Dendritic cell treated with granulocyte-macrophage colony-stimulating factor and Interleukin-4, amounts not matched to agents 40 ng/mL and 50 ng/mL, for 4 days (primary cell): ENCODE measurements at regions not wholly inside any gene's neighbourhood (a gene's known extent, or its start where the extent isn't known, plus 50 kb on each side); places are given as distances from the start of the nearest gene placed in this dataset.
"Not testable (repeated sequence)": the region's sequence is repeated elsewhere in the genome, so short reads cannot be mapped to it uniquely, and the experiment has no call there.

Experiments
- H3K27ac Mint-ChIP-seq: one replicate; pipeline ENCODE4 v1.8.0; 2022; ENCODE audit warnings: mild to moderate bottlenecking, mixed read lengths
- H3K27me3 Mint-ChIP-seq: one replicate; pipeline ENCODE4 v1.8.0; 2022; ENCODE audit warnings: mild to moderate bottlenecking, mixed read lengths
- H3K36me3 Mint-ChIP-seq: one replicate; pipeline ENCODE4 v1.8.0; 2022; ENCODE audit warnings: low read depth, mixed read lengths
- H3K4me1 Mint-ChIP-seq: one replicate; pipeline ENCODE4 v1.8.0; 2022; ENCODE audit warnings: low read depth, mixed read lengths
- H3K4me3 Mint-ChIP-seq: one replicate; pipeline ENCODE4 v1.8.0; 2022; ENCODE audit warnings: mild to moderate bottlenecking, moderate library complexity, mixed read lengths
- H3K9me3 Mint-ChIP-seq: one replicate; pipeline ENCODE4 v1.8.0; 2022; ENCODE audit warnings: mixed read lengths
- intact Hi-C: fragments of 100-400 bp; cut with micrococcal nuclease; formaldehyde crosslinking; loops from one replicate; pipeline ENCODE4 v1.15.0; 2022

DNA sequence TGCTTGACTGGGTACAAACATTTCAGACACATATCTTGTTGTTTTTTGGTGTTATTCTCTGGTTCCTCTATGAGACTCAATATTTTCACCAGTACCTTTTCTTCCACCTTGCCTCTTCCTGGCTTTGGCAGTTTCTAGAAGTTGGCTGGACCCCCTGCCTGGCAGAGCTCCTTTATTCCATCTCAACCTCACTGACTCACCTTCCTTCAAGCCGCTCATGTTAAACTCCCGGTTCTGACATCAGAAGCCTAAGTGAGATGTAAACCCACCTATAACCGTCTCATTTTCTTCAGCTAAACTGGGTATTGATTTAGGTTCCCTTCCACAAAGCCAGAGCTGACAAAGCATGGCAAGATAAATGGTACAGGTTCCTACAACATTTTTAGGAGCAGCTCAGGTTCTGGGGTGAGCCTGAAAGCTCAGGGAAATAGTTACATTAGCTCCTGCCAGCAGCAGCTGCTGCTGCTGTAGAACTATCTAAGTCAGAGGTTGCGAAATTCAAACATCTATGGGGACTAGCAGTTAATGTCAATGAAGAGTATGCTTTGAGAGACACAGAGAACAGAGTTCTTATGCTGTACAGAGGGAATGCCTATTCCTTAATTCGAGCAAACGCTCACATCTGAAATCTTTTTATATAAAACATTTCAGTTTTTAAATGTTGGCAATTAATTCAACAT, 197.1 kb upstream of the NR3C1 start:
- Mint-ChIP-seq H3K27ac (no peak overlapping the region), H3K27me3 (peaks cover 9% of the 10 kb centered on the region), H3K36me3 (no peaks in the 10 kb centered on the region), H3K9me3 (peaks cover 5% of the 10 kb centered on the region), H3K4me3 (no peak overlapping the region), H3K4me1 (peaks cover 47% of the 10 kb centered on the region)
- intact Hi-C loops = loop anchor here (5.0 kb wide), 1 partner anchor 48 kb away; no protein-coding TSS in a partner anchor

DNA sequence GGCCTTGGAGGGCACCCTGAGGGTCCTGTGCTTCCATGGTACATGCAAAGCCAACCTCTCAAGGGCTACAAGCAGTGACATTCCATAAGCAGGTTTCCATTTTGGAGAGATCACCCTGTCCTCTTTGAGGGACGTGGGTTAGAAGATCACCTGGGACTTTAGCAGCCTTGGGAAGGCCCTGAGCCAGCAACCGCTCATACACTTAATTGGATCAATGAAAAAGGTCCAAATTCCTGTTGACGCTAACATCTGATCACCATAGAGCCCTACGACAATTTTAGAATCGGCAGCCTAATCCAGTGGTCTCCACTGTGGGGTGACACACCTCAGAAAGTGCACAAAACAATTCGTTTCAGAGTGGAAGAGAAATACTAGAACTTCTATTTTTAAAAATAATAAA, 196.0 kb upstream of the NR3C1 start:
- peaks cover 6% of the 10 kb centered on the region for H3K27me3 Mint-ChIP-seq
- no peak overlapping the region for H3K4me3 Mint-ChIP-seq
- H3K9me3 Mint-ChIP-seq = peaks cover 5% of the 10 kb centered on the region
- H3K4me1 Mint-ChIP-seq = peaks cover 36% of the 10 kb centered on the region
- intact Hi-C loops = no loop called here
- no peaks in the 10 kb centered on the region for H3K36me3 Mint-ChIP-seq
- no peak overlapping the region for H3K27ac Mint-ChIP-seq

GRCh38 chr5:143596824-143597223, 193.3 kb upstream of the NR3C1 start:
- Mint-ChIP-seq H3K4me1 (peaks cover 10% of the 10 kb centered on the region), H3K36me3 (no peaks in the 10 kb centered on the region), H3K9me3 (peaks cover 5% of the 10 kb centered on the region), H3K4me3 (no peak overlapping the region), H3K27ac (no peak overlapping the region), H3K27me3 (no peaks in the 10 kb centered on the region)
- intact Hi-C loops = no loop called here

- Mint-ChIP-seq H3K27ac (no peak overlapping the region), H3K9me3 (peaks cover 5% of the 10 kb centered on the region), H3K27me3 (no peaks in the 10 kb centered on the region), H3K4me1 (peaks cover under 1% of the 10 kb centered on the region), H3K36me3 (no peaks in the 10 kb centered on the region), H3K4me3 (no peak overlapping the region)
- intact Hi-C loops = no loop called here
Measured at GRCh38 chr5:143594902-143595818, 191.7 kb upstream of the NR3C1 start.

- H3K4me3 Mint-ChIP-seq = no peak overlapping the region
- no peaks in the 10 kb centered on the region for H3K4me1 Mint-ChIP-seq
- H3K9me3 Mint-ChIP-seq = peaks cover 5% of the 10 kb centered on the region
- H3K36me3 Mint-ChIP-seq = no peaks in the 10 kb centered on the region
- intact Hi-C loops = no loop called here
- no peaks in the 10 kb centered on the region for H3K27me3 Mint-ChIP-seq
- H3K27ac Mint-ChIP-seq = no peak overlapping the region
Measured at GRCh38 chr5:143593723-143594122, 190.2 kb upstream of the NR3C1 start.

- Mint-ChIP-seq H3K27me3 (no peaks in the 10 kb centered on the region), H3K4me3 (no peak overlapping the region), H3K4me1 (no peaks in the 10 kb centered on the region), H3K9me3 (peaks cover 1% of the 10 kb centered on the region), H3K36me3 (no peaks in the 10 kb centered on the region), H3K27ac (no peak overlapping the region)
- intact Hi-C loops = no loop called here
Measured at GRCh38 chr5:143592648-143593047, 189.2 kb upstream of the NR3C1 start.

DNA sequence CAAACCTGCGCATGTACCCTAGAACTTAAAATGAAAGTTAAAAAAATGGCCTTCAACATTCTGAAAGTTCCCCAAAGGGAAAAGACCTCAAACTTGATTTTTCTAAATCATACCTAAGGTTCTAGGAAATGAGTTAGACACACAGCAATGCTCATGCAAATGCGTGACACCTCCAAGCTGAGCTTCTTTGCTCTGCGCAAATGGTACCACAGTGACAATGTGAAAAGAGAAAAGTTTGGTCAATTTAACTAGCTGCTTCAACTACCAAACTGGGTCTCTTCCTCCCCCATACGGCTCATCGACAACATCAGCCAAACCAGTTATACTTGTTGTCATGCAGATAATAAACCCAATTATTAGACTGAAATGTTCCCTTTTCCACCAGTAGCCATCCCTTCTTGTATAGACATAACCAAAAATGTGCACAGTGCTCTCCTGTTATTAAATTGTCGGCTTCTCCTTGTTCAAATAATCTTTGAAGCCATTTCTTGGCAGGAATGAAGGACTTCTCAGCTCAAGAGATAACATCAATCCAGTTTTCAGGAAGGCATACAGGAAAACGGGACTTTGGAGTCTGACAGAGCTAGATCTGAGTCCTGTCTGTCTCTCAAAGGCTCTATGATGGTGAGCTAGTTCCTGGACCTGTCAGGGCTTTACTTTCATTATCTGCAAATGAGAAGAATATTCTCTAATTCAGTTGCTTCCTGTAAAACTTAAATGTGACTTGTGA, 185.6 kb upstream of the NR3C1 start:
- H3K4me3 Mint-ChIP-seq = no peak overlapping the region
- no peaks in the 10 kb centered on the region for H3K27me3 Mint-ChIP-seq
- H3K36me3 Mint-ChIP-seq = no peaks in the 10 kb centered on the region
- intact Hi-C loops = loop anchor here (5.0 kb wide), 1 partner anchor 33 kb away; no protein-coding TSS in a partner anchor
- no peak overlapping the region for H3K27ac Mint-ChIP-seq
- no peaks in the 10 kb centered on the region for H3K9me3 Mint-ChIP-seq
- H3K4me1 Mint-ChIP-seq = peaks cover 12% of the 10 kb centered on the region

- not testable (repeated sequence) for H3K4me3 Mint-ChIP-seq, H3K9me3 Mint-ChIP-seq, H3K27ac Mint-ChIP-seq, H3K27me3 Mint-ChIP-seq, H3K36me3 Mint-ChIP-seq
- H3K4me1 Mint-ChIP-seq = peaks cover 21% of the 10 kb centered on the region
- intact Hi-C loops = loop anchor here (5.0 kb wide), 1 partner anchor 34 kb away; no protein-coding TSS in a partner anchor
Measured at GRCh38 chr5:143588121-143588520, 184.6 kb upstream of the NR3C1 start.

DNA sequence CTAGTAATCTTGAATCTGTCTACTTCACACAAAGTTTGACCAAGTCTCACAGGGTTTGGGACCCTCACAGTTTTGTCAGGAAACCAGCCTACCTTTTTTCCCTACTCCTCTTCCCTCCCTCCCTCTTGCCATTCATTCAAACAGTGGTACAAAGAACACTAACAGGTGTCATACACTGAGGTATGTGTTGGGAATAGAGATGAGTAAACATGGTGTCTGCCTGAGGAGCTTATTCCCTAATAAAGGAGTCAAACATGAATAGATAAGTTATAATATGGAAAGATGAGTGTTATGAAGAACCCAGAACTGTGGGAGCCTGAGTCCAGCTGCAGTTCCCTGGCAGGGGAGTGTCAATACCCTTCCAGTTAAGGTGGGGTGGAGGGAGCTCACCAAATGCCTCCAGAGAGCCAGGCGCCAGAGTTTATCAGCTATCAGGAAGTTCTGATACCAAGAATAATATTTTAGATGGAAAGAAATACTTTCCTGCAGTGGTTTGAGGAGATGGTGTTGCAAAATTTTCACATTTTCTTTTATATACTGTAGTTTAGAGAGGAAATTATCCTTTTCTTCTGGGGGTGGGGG, 183.4 kb upstream of the NR3C1 start:
- no peak overlapping the region for H3K27ac Mint-ChIP-seq
- peaks cover 23% of the 10 kb centered on the region for H3K4me1 Mint-ChIP-seq
- intact Hi-C loops = loop anchor here (5.0 kb wide), 1 partner anchor 35 kb away; no protein-coding TSS in a partner anchor
- no peaks in the 10 kb centered on the region for H3K27me3 Mint-ChIP-seq
- H3K4me3 Mint-ChIP-seq = no peak overlapping the region
- H3K9me3 Mint-ChIP-seq = no peaks in the 10 kb centered on the region
- H3K36me3 Mint-ChIP-seq = no peaks in the 10 kb centered on the region

DNA sequence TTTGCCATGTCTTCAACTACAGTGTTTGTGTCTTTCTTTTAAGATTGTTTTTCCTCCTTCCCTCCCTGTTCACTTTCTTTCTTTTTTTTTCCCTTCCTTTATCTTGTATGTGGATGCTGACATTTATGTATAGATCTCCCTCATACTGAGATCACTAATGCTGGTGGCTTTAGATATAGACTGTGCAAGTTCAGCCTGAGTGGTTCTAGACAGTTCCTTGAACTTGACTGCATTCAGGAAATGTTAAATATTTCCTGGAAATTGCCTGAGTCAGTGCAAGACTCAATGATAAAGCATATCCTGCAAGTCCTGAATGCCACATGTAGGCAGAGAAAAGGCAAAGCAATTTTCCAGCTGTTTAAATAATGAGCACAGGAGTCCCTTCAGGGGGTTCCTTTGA, 182.5 kb upstream of the NR3C1 start:
- no peak overlapping the region for H3K27ac Mint-ChIP-seq
- intact Hi-C loops = loop anchor here (5.0 kb wide), 1 partner anchor 36 kb away; no protein-coding TSS in a partner anchor
- no peaks in the 10 kb centered on the region for H3K36me3 Mint-ChIP-seq
- H3K4me3 Mint-ChIP-seq = no peak overlapping the region
- peaks cover 23% of the 10 kb centered on the region for H3K4me1 Mint-ChIP-seq
- H3K27me3 Mint-ChIP-seq = peaks cover under 1% of the 10 kb centered on the region
- H3K9me3 Mint-ChIP-seq = no peaks in the 10 kb centered on the region

GRCh38 chr5:143583409-143583808, 179.9 kb upstream of the NR3C1 start:
- Mint-ChIP-seq H3K27ac (no peak overlapping the region), H3K27me3 (peaks cover 2% of the 10 kb centered on the region), H3K9me3 (no peaks in the 10 kb centered on the region), H3K4me3 (no peak overlapping the region), H3K4me1 (peaks cover 23% of the 10 kb centered on the region), H3K36me3 (no peaks in the 10 kb centered on the region)
- intact Hi-C loops = no loop called here

DNA sequence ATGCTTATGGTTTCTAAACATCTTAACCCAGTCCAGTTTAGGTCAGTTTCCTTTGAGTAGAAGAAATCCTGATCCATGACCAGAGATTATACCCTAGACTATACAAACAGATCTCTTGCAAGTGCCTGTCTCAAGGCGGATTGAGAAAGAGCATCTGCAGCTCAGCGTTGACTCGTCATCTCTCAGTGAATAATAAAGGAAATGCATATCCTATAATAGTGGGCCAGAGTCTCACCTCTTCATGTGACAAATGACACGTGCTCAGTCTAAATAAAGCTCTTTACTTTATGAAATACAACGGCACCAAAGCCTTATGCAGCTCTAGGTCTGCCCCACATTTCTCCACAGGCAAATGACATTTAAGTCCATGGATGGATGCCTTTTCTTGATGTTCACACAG, 179.4 kb upstream of the NR3C1 start:
- Mint-ChIP-seq H3K36me3 (no peaks in the 10 kb centered on the region), H3K4me1 (peaks cover 23% of the 10 kb centered on the region), H3K9me3 (no peaks in the 10 kb centered on the region), H3K27ac (no peak overlapping the region), H3K4me3 (no peak overlapping the region), H3K27me3 (peaks cover 2% of the 10 kb centered on the region)
- intact Hi-C loops = no loop called here

GRCh38 chr5:143582176-143582575, 178.7 kb upstream of the NR3C1 start:
- Mint-ChIP-seq H3K27me3 (peaks cover 2% of the 10 kb centered on the region), H3K4me3 (no peak overlapping the region), H3K4me1 (peaks cover 23% of the 10 kb centered on the region), H3K27ac (no peak overlapping the region), H3K9me3 (no peaks in the 10 kb centered on the region), H3K36me3 (no peaks in the 10 kb centered on the region)
- intact Hi-C loops = no loop called here
